ENCODE measurements at regions not wholly inside any gene's neighbourhood (a gene's known extent, or its start where the extent isn't known, plus 50 kb on each side); places are given as distances from the start of the nearest gene placed in this dataset.

- TF ChIP-seq EZH2phosphoT487 (IDR thresholded peaks at IDR 0.05; ENCODE audit: low read length) (no peak), CTCF (IDR thresholded peaks at IDR 0.05; ENCODE audit: low read length) (no peak)
These were observed 410.9 kb downstream of the UTRN start for GRCh38 chr6:144695858-144696533.
